ENCODE measurements at regions not wholly inside any gene's neighbourhood (a gene's known extent, or its start where the extent isn't known, plus 50 kb on each side); places are given as distances from the start of the nearest gene placed in this dataset.

DNA sequence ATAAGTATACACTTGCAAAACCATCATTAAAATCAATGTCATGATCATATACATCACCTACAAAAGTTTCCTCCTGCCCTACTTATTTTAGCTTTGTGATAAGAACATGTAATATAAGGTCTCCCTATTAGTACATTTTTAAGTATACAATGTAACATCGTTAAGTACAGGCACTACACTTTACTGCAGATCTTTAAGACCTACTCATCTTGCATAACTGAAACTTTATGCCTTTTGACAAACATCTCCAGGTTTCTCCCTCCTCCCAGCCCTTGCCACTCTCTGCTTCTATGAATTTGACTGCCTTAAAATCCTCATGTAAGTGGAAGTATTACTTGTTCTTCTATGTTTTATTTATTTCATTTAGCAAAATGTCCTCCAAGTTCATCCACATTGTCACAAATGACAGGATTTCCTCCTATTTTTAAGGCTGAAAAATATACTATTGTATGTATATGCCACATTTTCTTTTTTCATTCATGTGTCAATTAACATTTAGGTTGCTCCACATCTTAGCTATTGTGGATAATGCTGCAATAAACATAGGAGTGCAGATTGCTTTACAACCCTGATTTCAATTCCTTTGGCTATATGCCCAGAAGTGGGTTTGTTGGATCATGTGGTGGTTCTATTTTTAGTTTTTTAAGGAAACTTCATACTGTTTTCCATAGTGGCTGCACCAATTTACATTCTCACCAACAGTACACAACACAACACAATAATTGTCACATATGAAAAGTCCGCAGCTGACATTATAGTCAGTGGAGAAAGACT is 471.1 kb upstream of the ANO3 start:
- ATAC-seq (ENCODE audit: insufficient read depth, low FRiP score): no peak
- TF ChIP-seq, protein P1, sequence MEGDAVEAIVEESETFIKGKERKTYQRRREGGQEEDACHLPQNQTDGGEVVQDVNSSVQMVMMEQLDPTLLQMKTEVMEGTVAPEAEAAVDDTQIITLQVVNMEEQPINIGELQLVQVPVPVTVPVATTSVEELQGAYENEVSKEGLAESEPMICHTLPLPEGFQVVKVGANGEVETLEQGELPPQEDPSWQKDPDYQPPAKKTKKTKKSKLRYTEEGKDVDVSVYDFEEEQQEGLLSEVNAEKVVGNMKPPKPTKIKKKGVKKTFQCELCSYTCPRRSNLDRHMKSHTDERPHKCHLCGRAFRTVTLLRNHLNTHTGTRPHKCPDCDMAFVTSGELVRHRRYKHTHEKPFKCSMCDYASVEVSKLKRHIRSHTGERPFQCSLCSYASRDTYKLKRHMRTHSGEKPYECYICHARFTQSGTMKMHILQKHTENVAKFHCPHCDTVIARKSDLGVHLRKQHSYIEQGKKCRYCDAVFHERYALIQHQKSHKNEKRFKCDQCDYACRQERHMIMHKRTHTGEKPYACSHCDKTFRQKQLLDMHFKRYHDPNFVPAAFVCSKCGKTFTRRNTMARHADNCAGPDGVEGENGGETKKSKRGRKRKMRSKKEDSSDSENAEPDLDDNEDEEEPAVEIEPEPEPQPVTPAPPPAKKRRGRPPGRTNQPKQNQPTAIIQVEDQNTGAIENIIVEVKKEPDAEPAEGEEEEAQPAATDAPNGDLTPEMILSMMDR (IDR thresholded peaks at IDR 0.05; ENCODE audit: control extremely low read depth, extremely low read depth): no peak
- H3K9ac ChIP-seq (ENCODE audit: insufficient read depth in 1 of 2, low read length in 2 of 2): no peak overlapping the region
- H3K4me1 ChIP-seq (ENCODE audit: control insufficient read depth in 5 of 5, insufficient read depth in 5 of 5, low read length in 5 of 5): peaks cover 0 to 13% (median 3%) of the 10 kb centered on the region in 5 donors
- peak; percentile 16 to 95 (median 91) for DNase-seq
- WGBS, 2 donors: 56 to 70% methylated on average over 2 of the region's 2 CpGs
- no peaks in the 10 kb centered on the region for H3K9me3 ChIP-seq (ENCODE audit: control insufficient read depth in 4 of 4, insufficient read depth in 3 of 4, low read length in 3 of 4)
- H3K4me3 ChIP-seq: no peak overlapping the region
- no peaks in the 10 kb centered on the region for H3K27me3 ChIP-seq (ENCODE audit: control insufficient read depth in 3 of 3, insufficient read depth in 3 of 3, low read length in 2 of 3)
- no peaks in the 10 kb centered on the region for H3K36me3 ChIP-seq (ENCODE audit: control insufficient read depth in 4 of 4, insufficient read depth in 4 of 4, low read length in 4 of 4)
- H3K27ac ChIP-seq (ENCODE audit: low read depth in 1 of 2, low read length in 1 of 2): no peak overlapping the region

DNA sequence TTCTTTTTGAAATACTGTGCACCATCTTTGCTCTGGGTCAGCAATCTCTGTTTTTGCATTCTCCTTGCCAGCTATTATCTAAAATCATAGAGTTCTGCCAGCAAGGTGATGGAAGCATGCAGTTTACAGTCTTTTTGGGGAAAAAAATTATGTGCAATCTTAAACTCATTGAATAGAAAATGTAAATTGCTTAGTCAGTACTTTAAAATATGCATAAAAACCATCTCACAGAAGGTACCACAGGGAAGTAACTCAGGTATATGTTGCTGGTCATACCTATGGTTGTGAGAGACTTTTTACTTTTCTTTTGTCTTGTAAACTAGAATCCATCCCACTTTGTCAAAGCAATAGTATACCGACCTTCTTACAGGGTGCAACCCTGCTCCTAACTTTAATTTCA is 469.8 kb upstream of the ANO3 start:
- Histone ChIP-seq H3K4me3 (no peak overlapping the region), H3K4me1 (ENCODE audit: control insufficient read depth in 5 of 5, insufficient read depth in 5 of 5, low read length in 5 of 5) (peaks cover 0 to 13% (median 3%) of the 10 kb centered on the region in 5 donors), H3K27me3 (ENCODE audit: control insufficient read depth in 3 of 3, insufficient read depth in 3 of 3, low read length in 2 of 3) (no peaks in the 10 kb centered on the region), H3K36me3 (ENCODE audit: control insufficient read depth in 4 of 4, insufficient read depth in 4 of 4, low read length in 4 of 4) (no peaks in the 10 kb centered on the region), H3K9me3 (ENCODE audit: control insufficient read depth in 4 of 4, insufficient read depth in 3 of 4, low read length in 3 of 4) (no peaks in the 10 kb centered on the region), H3K27ac (ENCODE audit: low read depth in 1 of 2, low read length in 1 of 2) (no peak overlapping the region), H3K9ac (ENCODE audit: insufficient read depth in 1 of 2, low read length in 2 of 2) (no peak overlapping the region)
- DNase-seq (no peak), ATAC-seq (ENCODE audit: insufficient read depth, low FRiP score) (no peak)
- 63 to 70% methylated on average over 1 of the region's 1 CpG for WGBS, 2 donors
- TF ChIP-seq, protein P1 (IDR thresholded peaks at IDR 0.05; ENCODE audit: control extremely low read depth, extremely low read depth): no peak

DNA sequence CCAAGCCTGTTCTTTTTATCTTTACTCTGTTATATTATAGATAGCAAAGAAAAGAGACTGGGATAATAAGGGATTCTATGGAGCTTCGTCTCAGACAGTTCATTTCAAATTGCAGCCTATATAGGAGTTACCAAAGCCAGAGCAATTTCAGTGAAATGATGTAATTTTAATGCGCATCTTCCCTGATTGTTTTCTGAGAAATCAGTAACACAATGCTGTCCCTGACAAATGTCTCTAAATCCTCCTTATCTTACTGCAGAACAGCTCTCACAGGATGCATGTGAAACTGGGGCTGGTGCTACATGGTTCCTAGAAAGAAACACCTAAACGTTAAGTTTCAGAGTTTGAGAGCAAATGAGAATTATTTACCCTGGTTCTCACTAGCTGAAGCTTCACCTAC is 467.9 kb upstream of the ANO3 start:
- H3K27ac ChIP-seq (ENCODE audit: low read depth in 1 of 2, low read length in 1 of 2): no peak overlapping the region
- DNase-seq (peak in 1 of 3 donors; percentile 22), ATAC-seq (ENCODE audit: insufficient read depth, low FRiP score) (no peak)
- H3K27me3 ChIP-seq (ENCODE audit: control insufficient read depth in 3 of 3, insufficient read depth in 3 of 3, low read length in 2 of 3): no peaks in the 10 kb centered on the region
- no peaks in the 10 kb centered on the region for H3K9me3 ChIP-seq (ENCODE audit: control insufficient read depth in 4 of 4, insufficient read depth in 3 of 4, low read length in 3 of 4)
- no peak overlapping the region for H3K4me3 ChIP-seq
- peaks cover 0 to 13% (median 3%) of the 10 kb centered on the region in 5 donors for H3K4me1 ChIP-seq (ENCODE audit: control insufficient read depth in 5 of 5, insufficient read depth in 5 of 5, low read length in 5 of 5)
- no peaks in the 10 kb centered on the region for H3K36me3 ChIP-seq (ENCODE audit: control insufficient read depth in 4 of 4, insufficient read depth in 4 of 4, low read length in 4 of 4)
- H3K9ac ChIP-seq (ENCODE audit: insufficient read depth in 1 of 2, low read length in 2 of 2): no peak overlapping the region
- TF ChIP-seq, protein P1 (IDR thresholded peaks at IDR 0.05; ENCODE audit: control extremely low read depth, extremely low read depth): no peak
- WGBS, 2 donors: 56 to 57% methylated on average over 3 of the region's 3 CpGs
